ENCODE measurements at regions not wholly inside any gene's neighbourhood (a gene's known extent, or its start where the extent isn't known, plus 50 kb on each side); places are given as distances from the start of the nearest gene placed in this dataset.

- DNase-seq (ENCODE audit: low spot score) = no peak
Measured at GRCh38 chr4:178275671-178276360, 833.6 kb upstream of the AGA start.

- DNase-seq (ENCODE audit: low spot score) = no peak
Measured at GRCh38 chr4:178280362-178280761, 838.1 kb upstream of the AGA start.

DNA sequence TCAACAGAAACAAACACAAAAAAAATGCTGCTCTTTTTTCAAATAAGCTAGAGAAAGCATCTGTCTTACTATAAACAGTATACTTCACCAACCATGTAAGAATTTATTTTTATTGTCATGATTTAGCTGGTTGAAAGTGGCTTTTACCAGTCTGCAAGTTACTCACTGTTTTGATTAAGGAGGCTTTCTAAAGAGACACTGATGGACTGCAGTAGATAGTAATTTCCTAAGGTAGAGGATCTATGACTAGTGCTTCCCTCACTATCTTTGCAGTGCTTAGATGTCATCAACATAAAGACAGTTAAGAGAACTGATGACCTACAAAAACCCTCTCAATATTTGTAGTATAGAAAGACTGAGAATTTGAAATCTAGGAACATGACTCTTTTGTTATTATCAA lies 846.2 kb upstream of the AGA start:
- no peak for DNase-seq (ENCODE audit: low spot score)

DNA sequence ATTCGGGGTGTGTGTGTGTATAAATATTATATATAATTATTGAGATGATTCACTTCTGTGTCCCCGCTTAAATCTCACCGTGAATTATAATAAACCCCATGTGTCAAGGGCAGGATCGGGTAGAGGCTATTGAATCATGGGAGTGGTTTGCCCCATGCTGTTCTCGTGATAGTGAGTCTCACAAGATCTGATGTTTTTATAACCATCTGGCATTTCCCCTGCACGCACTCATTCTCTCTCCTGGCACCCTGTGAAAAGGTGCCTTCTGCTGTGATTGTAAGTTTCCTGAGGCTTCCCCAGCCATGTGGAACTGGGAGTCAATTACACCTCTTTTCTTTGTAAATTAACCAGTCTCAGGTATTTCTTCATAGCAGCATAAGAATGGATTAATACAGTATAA lies 851.4 kb upstream of the AGA start:
- DNase-seq (ENCODE audit: low spot score) = no peak

DNA sequence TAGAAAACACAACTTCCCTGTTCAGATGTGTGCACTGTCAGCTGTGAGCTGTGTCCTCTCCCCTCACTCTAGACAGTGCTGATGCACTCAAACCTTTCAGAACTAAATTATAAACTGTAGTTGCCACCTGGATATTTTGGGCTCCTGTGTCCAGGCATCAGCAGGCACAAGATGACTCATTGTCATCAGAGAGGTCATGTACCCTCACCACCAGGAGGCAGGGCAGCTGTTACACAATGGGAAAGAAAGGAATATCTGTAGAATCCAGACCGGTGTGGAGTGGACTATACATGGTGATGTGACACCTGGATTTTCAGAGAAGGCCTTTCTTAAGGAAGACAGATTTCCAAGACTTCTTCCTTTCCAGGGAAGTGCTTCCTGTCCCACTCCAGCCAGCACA lies 854.4 kb upstream of the AGA start:
- DNase-seq (ENCODE audit: low spot score) = no peak

GRCh38 chr4:178306565-178306964 lies 864.3 kb upstream of the AGA start:
- peak; percentile 11 for DNase-seq (ENCODE audit: low spot score)

- no peak for DNase-seq (ENCODE audit: low spot score)
Measured at GRCh38 chr4:178309890-178310289, 867.7 kb upstream of the AGA start.

DNA sequence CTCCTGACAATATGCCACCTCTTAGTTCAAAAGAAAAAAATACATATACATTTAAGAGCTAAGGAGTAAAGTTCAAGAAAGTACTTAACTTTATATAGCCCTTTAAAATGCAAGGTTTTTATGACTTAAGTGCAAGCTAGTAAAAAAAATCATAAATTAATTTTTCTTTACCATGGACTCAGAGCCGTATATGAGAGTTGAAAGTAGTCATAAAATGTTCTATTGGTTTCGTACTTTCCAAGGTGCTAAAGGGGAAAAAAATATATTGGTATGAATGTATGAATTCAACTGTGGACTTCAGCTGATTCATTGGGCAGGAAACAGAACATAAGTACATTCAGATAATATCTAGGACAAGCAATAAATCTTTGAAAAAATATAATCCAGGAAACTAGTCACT lies 869.8 kb upstream of the AGA start:
- DNase-seq (ENCODE audit: low spot score) = no peak

GRCh38 chr4:178314287-178314686 lies 872.0 kb upstream of the AGA start:
- no peak for DNase-seq (ENCODE audit: low spot score)

GRCh38 chr4:178316211-178316610 lies 874.0 kb upstream of the AGA start:
- no peak for DNase-seq (ENCODE audit: low spot score)

DNA sequence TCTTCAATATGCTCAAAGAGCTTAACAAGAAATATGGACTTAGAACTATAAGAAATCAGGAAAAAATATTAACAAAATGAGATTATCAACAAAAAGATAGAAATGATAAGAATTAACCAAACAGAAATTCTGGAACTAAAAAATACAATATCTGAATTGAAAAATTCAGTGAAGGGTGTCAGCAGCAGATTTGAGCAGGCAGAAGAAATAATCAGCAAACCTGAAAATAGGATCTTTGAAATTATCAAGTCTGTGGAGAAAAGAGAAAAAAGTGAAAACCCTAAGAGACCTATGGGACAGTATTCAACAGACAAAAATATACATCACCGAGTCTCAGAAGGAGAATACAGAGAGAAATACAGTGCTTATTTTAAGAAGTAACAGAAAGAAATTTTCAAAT lies 877.8 kb upstream of the AGA start:
- DNase-seq (ENCODE audit: low spot score) = no peak

- no peak for DNase-seq (ENCODE audit: low spot score)
Measured at GRCh38 chr4:178322524-178323183, 880.4 kb upstream of the AGA start.

- no peak for DNase-seq (ENCODE audit: low spot score)
Measured at GRCh38 chr4:178329226-178329872, 887.1 kb upstream of the AGA start.

DNA sequence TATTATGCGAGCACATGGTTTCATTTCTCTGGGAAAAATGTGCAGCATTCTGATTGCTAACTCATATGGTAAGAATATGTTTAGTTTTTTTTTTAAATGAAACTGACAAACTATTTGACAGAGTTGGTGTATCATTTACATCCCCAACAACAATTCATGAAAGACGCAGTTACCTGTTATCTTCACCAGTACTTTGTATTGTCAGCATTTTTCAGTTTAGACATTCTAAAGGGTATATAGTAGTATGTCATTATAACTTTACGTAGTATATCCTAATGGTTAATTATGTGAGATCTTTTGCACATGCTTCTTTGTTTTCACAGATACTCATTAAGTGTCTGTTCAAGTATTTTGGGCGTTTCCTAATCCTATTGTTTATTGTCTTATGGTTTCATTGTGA lies 891.1 kb upstream of the AGA start:
- DNase-seq (ENCODE audit: low spot score) = no peak

- no peak for DNase-seq (ENCODE audit: low spot score)
Measured at GRCh38 chr4:178339769-178340168, 897.5 kb upstream of the AGA start.

DNA sequence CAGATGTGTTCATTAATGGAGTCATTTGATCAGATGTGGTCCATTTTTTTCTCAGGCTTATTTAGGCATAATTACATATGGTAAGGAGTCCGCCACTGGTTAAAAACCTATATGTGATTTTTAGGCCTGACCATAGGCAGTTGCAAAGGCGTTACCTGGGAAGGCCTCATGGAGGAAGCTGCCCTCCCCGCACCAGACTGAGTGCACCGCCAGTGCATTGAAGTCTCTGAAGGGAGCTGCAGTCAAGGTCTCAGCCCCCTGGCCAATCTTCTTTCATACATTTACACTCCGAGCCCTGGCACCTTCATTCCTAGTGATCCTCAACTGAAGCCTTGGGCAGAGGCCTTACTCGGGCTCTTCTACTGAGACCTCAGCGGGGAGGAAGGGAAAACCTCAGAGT lies 898.2 kb upstream of the AGA start:
- no peak for DNase-seq (ENCODE audit: low spot score)

DNA sequence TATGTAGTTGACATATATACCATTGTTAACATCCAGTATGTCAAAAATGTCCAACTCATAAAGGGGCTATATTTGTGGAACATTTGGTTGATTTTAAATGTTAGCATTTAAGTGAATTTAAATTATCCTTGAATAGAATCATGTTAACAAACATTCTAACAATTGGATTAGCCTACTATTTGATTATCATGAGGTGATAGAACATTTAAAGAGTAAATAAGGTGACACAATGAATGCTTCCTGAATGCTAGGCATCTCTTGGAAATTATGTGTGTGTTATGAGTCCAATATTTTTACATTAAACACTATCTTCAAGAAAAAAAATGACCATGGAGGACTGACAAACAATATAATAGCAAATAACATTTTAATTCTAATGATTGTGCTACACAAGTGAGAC lies 901.9 kb upstream of the AGA start:
- no peak for DNase-seq (ENCODE audit: low spot score)

GRCh38 chr4:178347111-178347510 lies 904.9 kb upstream of the AGA start:
- DNase-seq (ENCODE audit: low spot score) = no peak

DNA sequence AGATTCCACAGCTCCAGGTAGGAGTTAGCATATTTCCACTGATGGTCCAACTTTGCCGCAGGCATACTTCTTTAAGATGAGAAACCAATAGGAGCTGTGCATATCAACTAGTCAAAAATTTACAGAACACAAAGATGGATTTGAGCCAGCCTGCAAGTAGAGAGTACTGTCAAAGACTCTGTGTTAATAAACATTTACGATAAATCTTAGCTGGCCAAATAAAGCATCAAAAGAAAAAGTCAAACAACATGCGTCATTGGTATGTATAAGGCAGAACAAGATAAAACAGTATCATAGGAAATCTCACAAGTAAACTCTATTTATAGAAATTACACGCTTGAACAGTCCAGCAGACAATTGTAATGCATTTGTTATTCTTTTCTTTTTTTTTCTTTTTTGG lies 907.4 kb upstream of the AGA start:
- no peak for DNase-seq (ENCODE audit: low spot score)

DNA sequence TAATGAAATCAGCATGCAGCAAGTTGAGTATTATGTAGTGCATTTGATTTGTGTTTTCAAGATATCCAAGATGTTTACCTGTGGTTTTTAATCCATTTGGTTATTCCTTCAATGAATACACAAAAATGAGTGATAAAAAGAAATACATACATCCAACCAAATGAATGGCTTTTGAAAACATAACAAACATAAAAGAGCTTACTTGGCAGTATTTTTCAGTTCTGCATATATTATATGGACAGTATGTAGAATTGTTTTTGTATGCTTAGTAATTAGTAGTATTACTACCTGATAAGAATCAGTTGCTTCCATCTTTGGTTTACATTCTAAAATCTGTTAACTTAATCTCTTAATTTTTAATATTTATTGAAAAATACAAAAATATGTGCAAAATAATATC lies 908.9 kb upstream of the AGA start:
- DNase-seq (ENCODE audit: low spot score) = no peak

DNA sequence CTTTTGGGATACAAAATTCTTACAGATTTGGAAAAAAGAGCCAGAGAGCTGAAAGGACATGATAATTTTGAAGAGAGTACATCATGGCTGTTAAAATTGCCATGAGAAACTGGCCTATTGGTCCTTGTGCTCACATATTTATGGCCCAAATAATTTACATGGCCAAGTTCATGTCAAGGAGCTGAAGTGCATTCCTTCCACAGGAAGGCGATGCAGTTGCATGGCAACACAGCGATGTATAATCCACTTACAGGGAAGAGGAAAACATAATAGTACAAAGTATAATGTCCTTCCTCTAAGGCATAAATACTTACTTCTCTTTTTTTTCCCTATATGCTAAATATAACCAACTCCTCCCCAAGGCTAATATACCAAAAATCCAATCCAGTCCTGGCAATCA lies 914.5 kb upstream of the AGA start:
- no peak for DNase-seq (ENCODE audit: low spot score)

DNA sequence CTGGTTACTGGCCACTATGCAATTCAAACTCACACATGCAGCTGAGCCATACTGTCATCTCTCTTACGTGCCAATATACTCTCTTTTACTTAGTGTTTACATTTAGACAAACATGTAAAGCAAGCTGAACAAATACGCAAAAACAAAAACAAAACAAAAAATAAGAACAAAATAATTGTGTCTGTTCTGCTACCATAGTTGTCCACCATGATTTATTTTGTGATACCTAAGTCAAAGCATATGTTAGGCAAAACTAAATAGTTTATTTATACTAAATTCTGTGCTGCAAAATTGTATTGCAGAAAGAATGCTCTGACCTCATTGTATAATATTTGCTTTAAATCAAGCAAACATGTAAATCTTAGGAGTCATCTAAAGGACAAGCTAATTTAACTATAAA lies 943.2 kb upstream of the AGA start:
- no peak for DNase-seq (ENCODE audit: low spot score)

GRCh38 chr4:178387756-178388155 lies 945.5 kb upstream of the AGA start:
- no peak for DNase-seq (ENCODE audit: low spot score)

DNA sequence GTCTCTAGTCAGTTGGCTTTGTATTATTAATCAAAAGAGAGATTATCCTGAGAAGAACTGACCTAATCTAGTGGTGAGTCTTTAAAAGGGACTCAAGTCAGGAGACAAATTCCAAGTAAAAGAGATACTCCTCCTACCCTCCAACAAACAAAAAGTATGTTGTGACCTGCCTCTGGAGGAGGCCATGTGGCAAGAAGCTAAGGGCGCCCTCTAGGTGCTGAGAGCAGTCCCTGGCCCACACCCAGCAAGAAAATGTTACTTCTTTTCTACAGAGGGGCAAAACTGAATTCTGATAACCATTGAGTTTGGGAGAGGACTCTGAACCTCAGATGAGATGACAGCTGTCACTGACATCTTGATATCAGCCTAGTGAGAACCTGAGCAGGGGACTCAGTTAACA lies 953.6 kb upstream of the AGA start:
- DNase-seq (ENCODE audit: low spot score) = no peak

All from globus pallidus (tissue), 1 donor.